GM21786 (cell line): ENCODE measurements at regions not wholly inside any gene's neighbourhood (a gene's known extent, or its start where the extent isn't known, plus 50 kb on each side); places are given as distances from the start of the nearest gene placed in this dataset.

Experiments
- ATAC-seq: cut with Tn5 transposase; IDR thresholded peaks from one replicate; pipeline ENCODE4 v1.9.1; 2021; ENCODE audit not compliant: unreplicated experiment

DNA sequence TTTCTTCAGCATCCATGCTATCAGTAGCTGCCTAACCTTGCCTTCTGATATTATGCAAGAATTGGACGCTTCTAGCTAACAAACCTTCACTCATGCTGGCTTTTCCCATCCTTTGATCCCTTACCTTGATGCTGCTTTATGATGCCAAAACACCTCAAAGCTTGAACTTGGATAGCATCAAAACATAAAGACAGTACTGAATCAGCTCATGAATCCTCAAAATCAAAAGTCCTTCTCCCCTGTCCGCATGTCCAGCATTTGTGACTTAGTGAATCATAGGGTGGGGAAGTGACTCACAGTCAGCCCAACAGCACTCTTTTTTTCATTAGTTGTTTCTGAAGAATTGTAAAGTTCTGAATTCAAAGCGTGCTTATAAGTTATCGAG lies 89.5 kb upstream of the PIK3CG start:
- ATAC-seq = no peak

DNA sequence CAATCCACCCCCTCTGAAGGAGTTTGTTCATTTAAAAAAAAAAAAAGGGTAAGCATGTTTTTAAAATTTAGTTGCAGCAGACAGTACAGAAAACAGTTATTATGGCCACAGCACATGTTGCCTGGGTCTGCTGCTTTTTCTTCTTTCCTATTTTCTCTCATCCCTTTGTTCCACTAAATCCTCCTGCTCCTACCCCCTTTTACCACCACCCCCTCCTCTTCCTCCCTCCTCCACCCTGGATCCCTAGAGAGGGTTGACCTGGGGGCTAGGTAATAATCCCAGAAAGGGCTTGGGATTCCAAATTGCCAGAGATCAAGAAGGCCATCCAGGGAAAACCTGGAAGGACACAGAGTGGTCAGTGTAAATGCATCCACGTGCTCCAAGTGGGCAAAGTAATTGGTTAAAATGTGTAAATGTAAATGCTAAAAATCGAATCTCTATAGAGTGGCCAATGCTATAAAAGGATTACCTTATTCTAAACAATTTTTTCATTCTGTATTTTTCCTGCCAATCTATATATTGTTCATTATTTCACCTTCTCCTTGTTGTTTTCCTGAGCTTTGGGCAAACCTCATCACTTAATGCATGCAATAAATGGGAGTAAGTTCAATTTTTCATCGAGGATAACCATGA lies 89.0 kb upstream of the PIK3CG start:
- ATAC-seq = no peak

DNA sequence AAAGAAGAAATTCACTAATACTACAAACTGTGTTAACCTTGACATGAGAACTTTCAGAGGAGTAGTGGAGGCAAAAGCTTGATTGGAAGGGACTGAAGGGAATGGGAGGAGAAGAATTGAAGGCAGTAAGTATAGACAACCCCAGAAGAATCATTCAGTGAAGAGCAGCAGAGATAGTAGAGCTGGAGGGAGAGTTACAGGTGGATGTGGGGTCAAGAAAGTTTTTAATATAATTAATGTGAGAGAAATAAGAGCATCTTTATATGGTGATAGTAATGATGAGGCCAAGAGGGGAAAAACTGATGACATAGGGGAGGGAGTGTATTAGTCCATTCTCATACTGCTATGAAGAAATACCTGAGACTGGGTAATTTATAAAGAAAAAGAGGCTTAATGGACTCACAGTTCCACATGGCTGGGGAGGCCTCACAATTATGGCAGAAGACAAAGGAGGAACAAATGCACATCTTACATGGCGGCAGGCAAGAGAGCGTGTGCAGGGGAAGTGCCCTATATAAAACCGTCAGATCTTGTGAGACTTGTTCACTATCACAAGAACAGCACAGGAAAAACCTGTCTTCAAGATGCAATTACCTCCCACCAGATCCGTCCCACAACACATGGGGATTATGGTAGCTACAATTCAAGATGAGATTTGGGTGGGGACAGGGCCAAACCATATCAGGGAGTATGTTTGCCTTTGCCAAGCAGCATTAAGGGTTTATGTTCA lies 88.3 kb upstream of the PIK3CG start:
- no peak for ATAC-seq

DNA sequence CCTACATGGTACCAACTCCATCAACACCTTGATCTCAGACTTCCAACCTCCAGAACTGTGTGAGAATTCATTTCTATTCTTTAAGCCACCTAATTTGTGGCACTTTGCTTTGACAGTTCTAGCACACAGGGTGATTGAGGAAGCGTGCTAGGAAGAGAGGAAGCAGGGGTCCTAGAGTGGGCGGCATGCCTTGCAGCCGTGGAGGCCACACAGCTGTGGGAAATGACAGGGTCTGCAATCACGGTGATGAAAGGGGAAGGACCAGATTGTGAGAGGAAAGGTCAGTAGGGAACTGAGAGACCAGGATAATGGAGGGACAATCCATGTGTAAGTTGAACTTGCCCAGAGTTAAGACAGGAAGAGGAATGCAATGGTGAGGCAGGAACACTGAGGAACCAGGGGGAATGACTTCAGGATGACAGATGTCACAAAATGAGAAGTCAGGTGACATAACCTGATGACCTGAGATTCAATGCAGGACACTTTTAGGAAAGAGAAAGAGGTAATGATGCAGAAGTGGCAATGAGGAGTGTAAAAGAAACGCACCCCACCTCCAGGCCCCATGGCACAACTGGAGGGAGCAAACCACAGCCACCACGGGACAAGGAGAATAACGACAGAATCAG lies 87.3 kb upstream of the PIK3CG start:
- ATAC-seq = no peak

DNA sequence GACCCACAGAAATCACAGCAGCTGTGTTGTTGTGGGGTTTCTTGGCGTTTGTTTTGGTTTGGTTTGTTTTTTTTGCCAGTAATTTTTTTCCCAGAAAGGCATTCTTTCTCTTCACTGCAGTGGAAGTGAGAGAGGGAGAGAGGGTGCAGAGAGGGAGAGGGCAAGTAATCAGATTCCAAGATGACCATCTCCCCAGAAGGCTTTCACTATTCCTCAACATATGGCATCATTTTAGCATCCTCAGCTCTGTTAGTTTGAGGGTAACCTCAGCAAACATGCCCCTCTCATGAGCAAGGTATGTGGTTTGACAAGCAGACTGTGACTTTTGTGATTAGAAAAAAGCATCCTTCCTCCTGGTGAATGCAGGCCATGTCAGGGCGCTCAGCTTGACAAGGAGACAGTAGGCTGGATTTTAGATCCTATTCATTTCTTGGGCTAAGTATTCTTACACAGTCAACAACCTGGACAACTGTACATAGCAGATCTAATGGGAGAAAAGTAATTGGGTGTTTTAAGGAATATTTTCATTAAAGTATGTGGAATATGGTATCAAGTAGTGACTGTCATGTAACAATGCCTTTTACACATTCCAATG lies 86.3 kb upstream of the PIK3CG start:
- ATAC-seq = no peak

DNA sequence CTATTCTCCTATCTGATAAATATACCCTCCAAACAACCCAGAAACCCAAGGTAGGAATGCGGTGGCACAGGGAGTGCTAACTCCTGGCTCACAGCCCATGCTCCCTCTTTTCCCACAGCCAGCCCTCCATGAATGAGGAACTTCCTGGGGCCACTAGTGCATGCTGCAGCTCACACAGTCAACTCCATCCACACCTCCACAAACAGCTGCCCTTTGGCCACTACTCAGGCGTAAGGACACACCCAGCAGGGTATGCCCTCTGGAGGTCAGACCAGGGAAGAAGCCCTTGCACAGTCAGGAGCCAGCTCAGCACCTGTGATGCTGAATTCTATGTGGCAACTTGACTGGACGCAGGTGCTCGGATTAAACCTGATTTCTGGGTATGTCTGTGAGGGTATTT lies 85.2 kb upstream of the PIK3CG start:
- ATAC-seq = no peak

DNA sequence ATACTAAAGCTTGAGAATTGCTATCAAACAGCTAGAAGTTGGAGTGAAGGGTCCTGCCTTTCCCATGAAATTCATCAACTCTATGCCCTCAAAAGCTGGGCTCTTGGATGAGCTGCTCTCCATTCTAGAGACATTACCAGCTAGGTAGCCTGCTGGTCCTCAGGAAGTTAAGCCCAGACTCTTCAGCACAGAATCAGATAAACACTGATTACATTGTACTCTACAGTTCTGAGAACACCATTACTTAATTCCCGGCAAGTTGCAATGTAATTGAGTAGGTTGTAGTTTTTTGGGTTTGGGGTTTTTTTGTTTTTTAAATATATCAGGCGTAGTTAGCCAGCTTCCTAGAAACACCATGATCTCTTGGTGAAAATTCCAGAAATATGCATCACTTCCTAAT lies 84.1 kb upstream of the PIK3CG start:
- no peak for ATAC-seq

DNA sequence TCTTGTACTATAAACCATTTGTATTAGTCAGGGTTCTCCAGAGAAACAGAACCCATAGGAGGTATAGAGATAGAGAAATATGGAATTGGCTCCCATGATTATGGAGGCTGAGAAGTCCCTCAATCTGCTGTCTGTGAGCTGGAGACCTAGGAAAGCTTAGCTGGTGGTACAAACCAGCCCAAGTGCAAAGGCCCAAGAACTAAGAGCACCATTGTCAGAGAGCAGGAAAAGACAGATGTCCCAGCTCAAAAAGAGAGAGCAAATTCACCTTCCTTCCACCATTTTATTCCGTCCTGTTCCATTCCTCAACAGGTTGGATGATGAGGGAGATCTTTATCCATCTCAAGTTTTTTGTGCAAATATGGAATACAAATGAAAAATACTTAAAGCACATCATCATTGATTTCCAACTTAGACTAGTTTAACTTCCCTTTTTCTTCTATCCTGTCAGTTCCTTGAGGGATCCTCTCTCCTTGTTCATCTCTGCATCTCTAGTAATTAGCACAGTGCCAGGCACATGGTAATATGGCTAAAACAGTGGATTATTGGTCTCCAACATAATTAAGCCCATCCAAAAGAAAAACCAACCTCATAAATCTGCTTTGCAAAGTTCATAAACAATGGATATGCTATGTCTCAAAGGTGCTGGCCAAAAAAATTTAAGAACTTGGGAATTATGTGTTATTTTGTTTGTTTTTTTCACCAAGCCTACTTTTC lies 83.1 kb upstream of the PIK3CG start:
- no peak for ATAC-seq

DNA sequence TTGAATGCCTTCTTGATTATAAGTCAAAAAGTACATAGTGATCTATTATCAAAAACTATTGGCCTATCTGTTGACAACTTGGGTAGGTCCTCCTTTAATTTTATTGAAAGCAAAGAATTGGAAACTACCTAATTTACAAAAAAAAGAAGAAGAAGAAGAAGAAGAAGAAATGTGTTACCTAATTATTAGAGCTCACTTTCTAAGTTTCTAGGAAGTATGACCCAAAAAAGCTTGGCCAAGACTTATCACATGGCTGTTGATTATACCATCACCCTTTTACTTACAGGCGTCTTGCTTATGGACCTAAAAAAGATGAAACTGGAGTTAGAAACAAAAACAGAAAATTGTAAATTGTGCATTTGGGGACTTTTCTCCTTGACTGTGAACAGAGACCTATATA lies 81.8 kb upstream of the PIK3CG start:
- no peak for ATAC-seq

DNA sequence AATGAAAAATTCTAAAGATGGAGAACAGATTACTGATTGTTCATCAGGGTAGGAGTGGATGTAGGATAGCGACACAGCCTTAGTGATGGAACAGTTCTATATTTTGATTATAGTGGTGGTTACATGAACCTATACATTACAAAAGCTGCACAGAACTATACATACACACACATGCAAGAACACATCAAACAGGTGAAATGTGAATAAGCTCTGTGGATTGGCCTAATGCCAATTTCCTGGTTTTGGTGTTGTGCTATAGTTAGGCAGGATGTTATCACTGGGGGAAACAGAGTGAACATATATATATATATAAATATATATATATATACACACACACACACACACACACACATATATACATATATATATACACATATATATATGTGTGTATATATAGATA lies 76.4 kb upstream of the PIK3CG start:
- ATAC-seq = no peak

DNA sequence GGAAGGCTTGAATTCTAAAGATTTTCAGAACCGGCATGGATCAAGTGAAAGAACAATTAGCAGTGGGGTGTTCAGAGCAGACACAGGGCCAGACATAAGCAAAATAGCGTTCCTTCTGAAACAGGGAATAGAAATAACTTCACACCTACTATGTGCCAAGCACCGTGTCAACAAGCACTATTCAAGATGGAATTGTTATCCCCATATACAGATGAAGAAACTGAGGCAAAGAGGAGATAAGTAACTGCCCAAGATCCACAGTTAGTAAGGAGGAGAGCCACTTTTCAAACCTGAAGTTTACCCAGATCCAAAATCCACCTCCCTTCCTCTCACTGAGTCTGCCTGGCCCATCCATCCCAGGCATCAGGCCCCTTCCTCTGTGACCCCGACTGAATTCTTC lies 73.6 kb upstream of the PIK3CG start:
- no peak for ATAC-seq

DNA sequence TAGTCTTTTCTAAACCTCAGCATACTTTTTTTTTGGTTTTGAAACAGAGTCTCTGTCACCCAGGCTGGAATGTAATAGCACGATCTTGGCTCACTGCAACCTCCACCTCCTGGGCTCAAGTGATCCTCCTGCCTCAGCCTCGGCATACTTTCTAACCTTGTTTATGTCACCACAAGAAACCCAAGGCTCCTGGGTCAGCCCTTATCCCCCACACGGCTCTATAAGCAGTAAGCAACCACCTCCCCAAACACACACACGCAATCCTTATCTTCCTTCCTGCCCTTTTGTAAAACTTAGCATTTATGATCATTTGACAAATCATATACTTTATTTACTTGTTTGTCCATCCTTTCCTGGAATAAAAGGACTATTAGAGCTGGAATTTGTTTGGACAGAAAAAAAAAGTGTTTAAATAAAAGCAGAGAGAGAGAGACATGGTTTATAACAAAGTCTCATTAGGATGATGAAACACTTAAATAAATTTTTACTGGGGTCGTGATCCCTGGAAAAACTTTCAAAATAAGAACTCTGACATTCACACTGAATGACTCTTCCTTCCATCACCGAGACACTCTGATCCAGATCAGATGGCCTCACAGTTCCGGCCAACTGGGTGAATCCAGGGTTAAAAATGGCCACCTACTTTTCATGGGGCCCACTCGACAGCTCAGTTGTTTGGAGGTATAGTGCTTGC lies 72.7 kb upstream of the PIK3CG start:
- ATAC-seq = no peak

DNA sequence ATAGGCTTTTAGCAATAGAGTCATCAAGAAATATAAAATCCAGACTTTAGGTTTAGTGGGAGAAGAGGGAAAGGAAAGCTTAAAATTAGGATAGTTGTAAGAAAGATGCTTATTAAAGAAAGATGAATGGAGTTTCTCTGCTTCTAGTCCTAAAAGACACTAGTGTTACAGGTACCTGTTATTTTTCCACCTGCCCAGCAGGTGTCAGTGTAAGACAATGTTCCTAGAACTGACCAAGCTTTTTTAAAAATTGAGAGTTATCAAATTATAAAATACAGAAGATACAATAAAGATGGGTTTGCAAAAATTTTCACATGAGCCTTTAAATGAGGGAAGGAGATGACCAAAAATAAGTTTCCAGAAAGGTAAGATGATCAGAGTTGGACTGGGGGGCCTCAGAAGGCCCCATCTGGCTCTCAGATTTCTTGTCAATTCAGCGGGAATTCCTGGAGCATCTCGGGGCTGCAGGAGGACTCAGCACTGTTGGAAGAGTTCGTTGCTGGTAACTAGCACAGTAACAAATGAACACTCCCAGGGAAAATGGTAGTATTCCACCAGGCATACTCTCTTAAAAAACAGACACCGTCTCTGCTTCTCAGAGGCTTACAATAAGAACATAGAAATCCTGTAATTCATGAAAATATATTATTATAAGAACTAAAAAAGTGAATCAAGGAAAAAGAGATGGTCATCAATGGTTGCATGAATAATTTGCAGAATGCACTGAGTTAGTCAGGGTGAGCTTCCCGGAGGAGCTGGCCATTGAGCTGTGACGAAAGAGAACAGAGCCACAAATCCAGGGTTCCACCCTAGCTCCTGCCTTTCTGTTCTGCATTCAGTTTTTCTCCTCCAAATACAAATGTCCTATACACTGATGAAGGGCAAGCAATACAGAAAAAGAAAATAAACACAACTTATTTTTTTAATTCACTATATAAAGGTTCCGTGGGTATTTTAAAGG lies 71.8 kb upstream of the PIK3CG start:
- ATAC-seq = no peak

DNA sequence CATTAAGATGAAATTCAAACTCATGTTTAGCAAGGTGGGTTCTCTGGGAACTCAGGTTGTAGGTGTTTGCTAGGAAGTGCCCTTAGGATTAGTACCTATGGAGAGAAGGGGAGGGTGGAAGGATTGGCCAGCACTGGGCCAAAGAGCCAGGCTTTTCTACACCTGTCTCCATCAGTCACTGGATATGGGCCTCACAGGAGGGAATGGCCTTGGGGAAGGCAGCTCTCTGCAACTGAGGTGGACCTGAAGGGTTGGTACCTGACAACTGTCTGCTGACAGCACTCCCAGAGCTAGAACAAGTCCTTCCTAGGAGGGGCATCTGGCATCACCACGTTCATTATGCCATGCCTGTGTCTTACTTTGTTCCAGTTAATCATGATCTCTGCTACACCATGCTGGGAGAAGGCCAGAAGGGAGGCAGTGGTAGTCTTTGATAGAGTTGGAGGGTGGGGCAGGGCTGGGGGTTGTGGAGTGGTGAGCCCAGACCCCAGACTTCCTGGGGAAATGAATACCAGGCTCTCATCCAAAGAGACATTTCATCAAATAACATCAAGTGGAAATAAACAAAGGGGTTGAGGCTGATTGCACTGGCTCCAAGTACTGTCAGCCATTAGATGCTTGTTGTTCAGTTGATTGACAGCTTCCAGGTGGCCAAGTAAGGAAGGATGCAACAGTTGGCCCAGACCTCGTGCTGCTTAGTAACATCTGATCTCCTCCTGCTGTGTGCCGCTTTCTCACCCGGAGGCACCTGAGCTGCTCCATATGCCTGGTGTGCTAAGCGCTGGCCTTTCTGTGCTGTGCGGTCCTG lies 70.6 kb upstream of the PIK3CG start:
- no peak for ATAC-seq

DNA sequence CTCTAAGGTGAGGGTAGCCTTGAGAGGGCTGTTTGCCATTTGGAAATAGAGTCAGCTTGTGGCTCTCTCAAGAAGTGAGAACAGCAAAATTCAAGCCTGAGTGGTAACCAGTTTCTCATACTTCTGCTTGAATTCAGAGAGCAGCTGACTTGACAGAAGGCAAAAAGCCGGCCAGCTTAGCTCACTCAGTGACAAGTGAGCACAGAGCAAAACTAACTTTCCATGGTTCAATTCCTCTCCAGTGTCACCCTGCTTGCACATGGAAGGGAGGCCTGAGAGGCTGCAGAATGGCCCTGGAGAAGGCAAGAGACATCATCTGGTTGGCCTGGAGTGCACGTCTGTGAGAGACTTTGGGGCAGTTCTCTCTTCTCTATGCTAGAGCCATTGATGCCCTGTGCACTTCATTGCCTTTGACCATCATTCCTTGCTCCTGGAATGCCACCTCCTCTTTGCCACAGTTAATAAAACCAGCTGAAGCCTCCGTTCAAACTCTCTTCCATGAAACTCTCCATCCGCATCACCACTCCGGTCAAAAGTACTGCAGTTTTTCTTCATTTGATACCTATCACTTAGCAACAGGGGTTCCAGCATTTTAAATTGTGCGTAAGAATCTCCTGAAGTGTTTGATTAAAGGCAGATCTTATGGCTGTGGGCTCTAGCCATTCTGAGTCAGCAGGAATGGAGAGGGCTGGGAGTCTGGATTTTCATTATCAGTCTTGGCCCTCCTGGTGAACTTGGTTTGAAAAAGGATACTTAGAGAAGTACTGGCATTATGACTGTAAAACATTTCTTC lies 69.8 kb upstream of the PIK3CG start:
- ATAC-seq = no peak

DNA sequence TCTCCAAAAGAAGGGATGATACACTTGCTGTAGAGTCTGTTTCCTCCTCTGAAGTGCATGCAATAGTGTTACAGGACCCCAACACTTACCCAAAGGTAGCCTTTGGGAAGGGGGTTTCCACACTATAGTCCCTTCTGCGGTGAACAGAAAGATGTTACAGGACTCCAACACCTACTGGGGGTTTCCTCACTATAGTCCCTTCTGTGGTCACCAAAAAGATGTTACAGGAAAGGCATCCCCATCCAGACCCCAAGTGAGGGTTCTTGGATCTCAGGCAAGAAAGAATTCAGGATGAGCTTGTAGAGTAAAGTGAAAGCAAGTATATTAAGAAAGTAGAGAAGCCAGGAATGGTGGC lies 69.2 kb upstream of the PIK3CG start:
- ATAC-seq = no peak

DNA sequence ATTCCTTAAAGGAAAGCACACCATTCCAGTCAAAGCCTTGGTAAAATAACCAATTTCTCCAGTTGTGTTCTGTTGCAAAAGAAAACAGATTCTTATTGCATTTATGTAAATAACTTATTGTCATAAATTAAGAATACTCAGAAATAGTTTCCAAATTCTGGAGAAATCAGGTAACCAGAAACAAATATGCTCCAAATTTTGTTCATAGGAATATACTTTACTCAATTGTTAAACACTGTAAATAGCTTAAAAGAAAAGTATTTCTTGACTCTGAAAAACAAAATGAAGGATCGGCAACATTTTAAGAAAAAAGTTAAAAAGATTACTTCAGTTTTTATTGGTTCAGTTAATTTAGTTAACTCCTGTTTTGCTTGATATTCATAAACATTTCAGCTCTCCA lies 67.1 kb upstream of the PIK3CG start:
- no peak for ATAC-seq

DNA sequence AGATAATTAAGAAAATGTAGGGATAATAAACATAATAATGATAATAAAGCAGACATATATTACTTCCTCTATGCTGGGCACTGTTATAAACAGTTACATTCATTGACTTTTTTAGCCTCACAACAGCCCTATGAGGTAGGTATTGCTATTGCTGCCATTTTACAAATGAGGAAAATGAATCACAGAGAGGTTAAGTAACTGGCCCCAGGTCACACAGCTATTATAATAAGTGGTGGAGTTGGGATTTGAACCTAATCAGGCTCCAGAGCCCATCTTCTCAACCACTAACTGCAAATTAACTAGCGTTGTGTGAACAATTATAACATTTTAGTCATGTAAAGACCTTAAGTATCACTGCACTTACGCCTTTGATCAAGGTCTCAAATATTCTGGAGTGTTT lies 62.5 kb upstream of the PIK3CG start:
- ATAC-seq = no peak
